AG09319 (cell line): ENCODE measurements at regions not wholly inside any gene's neighbourhood (a gene's known extent, or its start where the extent isn't known, plus 50 kb on each side); places are given as distances from the start of the nearest gene placed in this dataset.

Experiments
- DNase-seq: peaks from one replicate; pipeline ENCODE4 v3.0.0-alpha.2; 2010; ENCODE audit warnings: low read depth; ENCODE audit errors: extremely low read depth
- TF ChIP-seq, protein P1 (sequence below): IDR thresholded peaks from 2 replicates; pipeline ENCODE4 v1.5.1; 2011; ENCODE audit warnings: low read depth, mild to moderate bottlenecking, inconsistent platforms, low read length, moderate library complexity

DNA sequence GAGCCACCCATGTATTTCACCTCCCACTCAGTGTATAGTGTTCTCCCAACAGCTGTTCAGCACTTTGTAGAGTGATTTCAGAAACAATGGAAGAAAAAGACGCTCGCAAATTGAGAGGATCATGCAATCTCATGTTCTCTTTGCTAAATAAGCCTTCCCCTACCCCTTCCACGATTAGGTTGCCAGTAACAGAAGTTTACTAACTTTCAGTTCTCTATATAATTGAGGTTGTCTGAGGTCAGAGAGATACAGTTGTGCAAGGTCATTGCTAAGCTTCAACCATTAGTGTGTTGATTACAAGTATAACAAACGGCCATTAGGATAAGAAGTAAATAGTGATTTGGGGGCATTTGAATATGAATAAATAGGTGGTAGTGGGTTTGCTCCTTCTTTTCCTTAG lies 99.6 kb downstream of the TUSC7 start:
- DNase-seq: no peak
- TF ChIP-seq, protein P1, sequence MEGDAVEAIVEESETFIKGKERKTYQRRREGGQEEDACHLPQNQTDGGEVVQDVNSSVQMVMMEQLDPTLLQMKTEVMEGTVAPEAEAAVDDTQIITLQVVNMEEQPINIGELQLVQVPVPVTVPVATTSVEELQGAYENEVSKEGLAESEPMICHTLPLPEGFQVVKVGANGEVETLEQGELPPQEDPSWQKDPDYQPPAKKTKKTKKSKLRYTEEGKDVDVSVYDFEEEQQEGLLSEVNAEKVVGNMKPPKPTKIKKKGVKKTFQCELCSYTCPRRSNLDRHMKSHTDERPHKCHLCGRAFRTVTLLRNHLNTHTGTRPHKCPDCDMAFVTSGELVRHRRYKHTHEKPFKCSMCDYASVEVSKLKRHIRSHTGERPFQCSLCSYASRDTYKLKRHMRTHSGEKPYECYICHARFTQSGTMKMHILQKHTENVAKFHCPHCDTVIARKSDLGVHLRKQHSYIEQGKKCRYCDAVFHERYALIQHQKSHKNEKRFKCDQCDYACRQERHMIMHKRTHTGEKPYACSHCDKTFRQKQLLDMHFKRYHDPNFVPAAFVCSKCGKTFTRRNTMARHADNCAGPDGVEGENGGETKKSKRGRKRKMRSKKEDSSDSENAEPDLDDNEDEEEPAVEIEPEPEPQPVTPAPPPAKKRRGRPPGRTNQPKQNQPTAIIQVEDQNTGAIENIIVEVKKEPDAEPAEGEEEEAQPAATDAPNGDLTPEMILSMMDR: no peak

DNA sequence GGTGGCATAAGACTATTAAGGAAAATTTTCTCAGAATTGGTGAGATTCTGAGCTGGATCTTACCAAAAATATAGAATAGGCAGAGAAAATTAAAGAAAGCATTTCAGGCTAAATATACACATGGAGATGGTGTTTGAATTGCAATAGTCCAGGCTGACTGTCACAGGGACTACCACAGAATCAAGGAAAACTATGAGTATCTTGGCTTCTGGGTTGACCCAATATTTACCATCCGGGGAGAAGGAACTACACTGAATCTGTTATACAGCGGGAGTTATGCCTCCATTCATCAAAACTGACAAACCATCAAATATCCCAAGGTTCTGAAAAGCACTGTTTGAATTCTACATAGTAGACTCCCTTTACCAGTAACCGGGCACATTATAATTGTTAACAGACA lies 102.2 kb downstream of the TUSC7 start:
- TF ChIP-seq, protein P1: no peak
- no peak for DNase-seq

DNA sequence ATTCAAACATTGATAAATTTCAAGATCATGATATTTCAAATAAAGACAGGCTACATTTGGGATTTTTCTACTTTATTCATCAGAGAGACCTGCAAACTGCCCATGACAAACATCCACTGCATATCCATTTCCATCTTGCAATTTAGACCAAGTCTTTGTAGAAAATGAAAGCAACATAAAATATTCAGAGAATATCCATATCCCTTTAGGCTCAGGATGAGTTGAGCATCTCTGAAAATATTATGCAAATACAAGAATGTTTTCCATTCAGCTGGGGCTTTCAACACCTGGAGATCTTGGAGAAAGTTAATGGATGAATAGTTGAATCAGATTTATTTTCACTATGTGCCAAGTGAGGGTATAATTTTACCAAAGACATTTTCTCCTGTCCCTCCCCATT lies 103.4 kb downstream of the TUSC7 start:
- no peak for DNase-seq
- TF ChIP-seq, protein P1: no peak

DNA sequence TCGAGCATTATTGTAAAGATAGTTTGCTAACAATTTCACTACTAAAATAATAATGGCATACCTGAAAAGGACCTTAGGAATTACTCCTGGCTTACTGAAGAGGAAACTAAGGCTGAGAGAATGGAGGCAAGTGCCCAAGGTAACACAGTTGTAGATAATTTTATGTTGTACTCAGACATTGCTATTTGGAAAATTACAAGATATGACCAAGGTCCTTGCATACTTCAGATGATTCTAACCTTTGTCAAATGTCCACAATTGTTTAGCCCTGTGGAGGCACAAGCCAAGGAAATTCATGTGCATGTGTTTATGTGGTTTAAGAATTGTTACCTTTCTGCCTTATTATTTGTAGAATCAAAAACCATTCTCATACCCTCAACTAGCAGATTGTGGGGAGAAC lies 105.7 kb downstream of the TUSC7 start:
- DNase-seq: no peak
- TF ChIP-seq, protein P1: no peak

DNA sequence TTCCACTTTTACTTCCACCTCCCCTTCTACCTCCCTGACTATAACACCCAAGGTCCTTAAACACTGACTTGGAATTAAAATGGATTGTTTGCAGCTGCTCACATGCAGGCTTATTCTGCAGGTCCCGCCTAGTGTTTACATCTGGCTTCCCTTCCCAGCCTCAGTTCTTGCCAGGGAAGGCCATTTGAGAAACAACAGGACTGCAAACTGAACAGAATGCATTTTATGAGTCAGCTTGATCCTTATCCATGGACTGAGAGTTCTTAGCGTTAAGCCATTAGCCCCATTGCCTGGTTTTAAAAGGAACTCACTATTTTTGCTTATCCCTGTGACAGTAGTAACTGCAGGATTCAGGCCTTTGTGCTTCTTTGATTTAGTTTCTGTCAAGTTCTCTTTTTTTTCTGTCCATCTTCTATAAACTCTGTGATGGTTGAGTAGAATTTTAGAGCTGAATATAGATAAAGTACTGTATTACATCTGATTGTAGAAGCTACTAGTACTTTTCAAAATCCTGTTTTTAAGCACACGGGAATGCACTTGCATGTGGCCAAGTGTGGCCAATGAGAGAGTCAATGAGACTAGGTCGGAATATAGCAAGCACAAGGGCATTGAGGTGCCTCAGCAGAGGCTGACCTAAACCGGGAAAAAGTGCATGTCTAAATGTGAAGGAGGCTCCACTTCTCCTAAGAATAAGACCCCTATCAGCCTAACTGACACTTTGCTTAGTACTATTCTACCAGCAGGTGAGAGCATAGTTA lies 106.4 kb downstream of the TUSC7 start:
- no peak for DNase-seq
- TF ChIP-seq, protein P1: no peak

DNA sequence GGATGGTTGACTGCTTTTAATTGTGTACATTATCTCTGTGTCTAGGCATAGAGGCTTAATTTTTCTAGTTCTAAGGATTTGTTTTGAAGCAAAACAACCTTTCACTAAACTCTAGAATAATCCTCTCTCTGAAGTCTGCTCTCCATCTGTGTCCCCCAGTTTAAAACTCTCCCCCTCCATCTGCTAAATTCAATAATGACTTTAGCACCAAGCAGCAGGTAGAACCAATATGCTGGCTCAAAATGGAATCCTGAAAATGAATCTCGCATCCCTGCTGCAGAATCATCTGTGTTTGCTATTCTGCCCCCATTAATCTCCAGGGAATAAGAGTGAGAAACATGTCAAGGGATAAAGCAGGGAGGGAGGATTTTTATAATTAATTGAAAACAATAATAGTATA lies 111.8 kb downstream of the TUSC7 start:
- TF ChIP-seq, protein P1: no peak
- DNase-seq: no peak

DNA sequence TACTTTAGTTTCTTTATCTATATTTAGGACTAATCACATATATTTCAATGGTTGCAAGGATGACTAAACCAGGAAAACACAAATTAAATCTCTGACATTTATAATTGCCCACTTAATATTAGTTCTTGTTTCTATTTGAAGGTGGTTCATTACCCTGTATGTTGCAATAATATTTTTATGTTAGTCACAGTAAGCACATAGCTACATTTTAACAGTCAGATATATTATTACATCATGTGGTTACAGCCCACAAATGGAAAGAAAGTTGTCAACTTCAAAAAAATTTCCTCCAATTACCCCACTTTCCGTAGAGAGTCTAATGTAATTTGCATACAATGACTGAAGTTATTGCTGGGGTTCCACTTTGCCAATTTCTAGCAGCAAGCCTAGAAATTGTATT lies 114.6 kb downstream of the TUSC7 start:
- TF ChIP-seq, protein P1: no peak
- DNase-seq: no peak
